Lower leg skin (tissue), 4 donors: ENCODE measurements at regions not wholly inside any gene's neighbourhood (a gene's known extent, or its start where the extent isn't known, plus 50 kb on each side); places are given as distances from the start of the nearest gene placed in this dataset.

Experiments used
- DNase-seq, 2 donors: peaks; one replicate each; pipeline ENCODE4 v3.0.0-alpha.2; 2019; ENCODE audit warnings: low spot score in 2 of 2
- H3K4me3 ChIP-seq: fragments of 200-600 bp; sonication (generic); 2 replicates; pipeline ENCODE4 v1.5.1; 2017; ENCODE audit warnings: mild to moderate bottlenecking, low read depth; ENCODE audit not compliant: poor library complexity, severe bottlenecking
- POLR2A ChIP-seq, 2 donors: fragments of 450-650 bp; IDR thresholded peaks; one replicate each; pipeline ENCODE4 v1.6.1; 2016 to 2017; ENCODE audit warnings: antibody characterized with exemption in 2 of 2, mild to moderate bottlenecking in 1 of 2, moderate library complexity in 1 of 2
- WGBS, 2 donors: methylation state at CpG; one replicate each; pipeline ENCODE4 v1.1.5; 2018; 5-methylcytosine and 5-hydroxymethylcytosine counted together
- intact Hi-C: fragments of 100-400 bp; cut with DNase I; formaldehyde crosslinking; loops from one replicate; pipeline ENCODE4 v1.15.0; 2023; ENCODE audit warnings: low total_unique reads
- TF ChIP-seq, protein P1 (sequence below), 3 donors: fragments of 450-650 bp; IDR thresholded peaks; one replicate each; pipeline ENCODE4 v1.5.1; 2016; ENCODE audit warnings: antibody characterized with exemption in 3 of 3, mild to moderate bottlenecking in 3 of 3, moderate library complexity in 2 of 3

DNA sequence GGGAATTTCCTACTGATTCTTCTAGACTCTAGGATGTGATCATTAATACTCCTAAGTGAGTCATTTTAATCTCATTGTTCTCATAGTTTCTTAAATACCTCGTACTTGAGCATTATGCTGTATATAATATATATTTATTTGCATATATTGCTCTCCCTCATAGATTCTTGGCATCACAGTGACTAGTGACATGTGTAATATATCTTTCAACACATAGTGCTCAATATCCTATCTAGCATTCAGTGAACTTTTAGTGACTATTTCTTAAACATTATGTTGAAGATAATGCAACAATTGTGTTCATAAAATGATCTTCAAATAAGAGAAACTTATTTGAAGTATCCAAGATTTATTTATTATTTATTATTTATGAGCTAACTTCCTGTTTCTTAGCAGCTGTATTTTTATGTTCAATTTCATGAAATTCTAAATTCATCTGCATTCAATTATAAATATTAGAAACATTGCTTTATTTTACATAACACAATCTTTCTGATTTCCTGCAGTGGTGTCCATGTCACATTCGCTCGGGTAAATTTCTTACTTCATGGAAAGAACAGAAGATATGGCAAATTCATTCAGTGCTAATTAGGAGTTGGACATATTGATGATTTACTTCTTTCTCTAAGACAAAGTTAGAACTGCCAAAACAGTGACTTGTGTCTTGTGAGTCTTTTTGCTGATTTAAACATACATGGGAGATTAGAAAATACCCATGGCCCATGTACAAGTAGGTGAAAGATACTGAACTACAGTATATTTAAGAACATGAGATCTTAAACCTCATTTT is 1095.5 kb upstream of the IGFBP7 start:
- intact Hi-C loops, result no loop called here
- WGBS, 2 donors, result 55 to 66% methylated on average over 3 of the region's 3 CpGs
- TF ChIP-seq POLR2A (IDR thresholded peaks at IDR 0.05), result no peak
- TF ChIP-seq, protein P1, sequence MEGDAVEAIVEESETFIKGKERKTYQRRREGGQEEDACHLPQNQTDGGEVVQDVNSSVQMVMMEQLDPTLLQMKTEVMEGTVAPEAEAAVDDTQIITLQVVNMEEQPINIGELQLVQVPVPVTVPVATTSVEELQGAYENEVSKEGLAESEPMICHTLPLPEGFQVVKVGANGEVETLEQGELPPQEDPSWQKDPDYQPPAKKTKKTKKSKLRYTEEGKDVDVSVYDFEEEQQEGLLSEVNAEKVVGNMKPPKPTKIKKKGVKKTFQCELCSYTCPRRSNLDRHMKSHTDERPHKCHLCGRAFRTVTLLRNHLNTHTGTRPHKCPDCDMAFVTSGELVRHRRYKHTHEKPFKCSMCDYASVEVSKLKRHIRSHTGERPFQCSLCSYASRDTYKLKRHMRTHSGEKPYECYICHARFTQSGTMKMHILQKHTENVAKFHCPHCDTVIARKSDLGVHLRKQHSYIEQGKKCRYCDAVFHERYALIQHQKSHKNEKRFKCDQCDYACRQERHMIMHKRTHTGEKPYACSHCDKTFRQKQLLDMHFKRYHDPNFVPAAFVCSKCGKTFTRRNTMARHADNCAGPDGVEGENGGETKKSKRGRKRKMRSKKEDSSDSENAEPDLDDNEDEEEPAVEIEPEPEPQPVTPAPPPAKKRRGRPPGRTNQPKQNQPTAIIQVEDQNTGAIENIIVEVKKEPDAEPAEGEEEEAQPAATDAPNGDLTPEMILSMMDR (IDR thresholded peaks at IDR 0.05), result no peak
- DNase-seq, result no peak
- H3K4me3 ChIP-seq, result no peak overlapping the region

DNA sequence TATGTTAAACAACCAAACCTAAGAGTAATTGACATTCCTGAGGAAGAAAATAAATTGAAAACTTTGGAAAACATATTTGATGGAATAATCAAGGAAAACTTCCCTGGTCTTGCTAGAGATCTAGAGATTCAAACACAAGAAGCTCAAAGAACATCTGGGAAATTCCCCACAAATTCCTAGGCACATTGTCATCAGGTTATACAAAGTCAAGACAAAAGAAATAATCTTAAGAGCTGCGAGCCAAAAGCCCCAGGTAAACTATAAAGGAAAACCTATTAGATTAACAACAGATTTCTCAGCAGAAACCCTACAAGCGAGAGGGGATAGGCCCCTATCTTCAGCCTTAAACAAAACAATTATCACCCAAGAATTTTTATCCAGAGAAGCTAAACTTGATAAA is 1082.0 kb upstream of the IGFBP7 start:
- WGBS, 2 donors, result 62 to 64% methylated on average over 2 of the region's 2 CpGs
- intact Hi-C loops, result no loop called here
- TF ChIP-seq, protein P1 (IDR thresholded peaks at IDR 0.05), result no peak
- TF ChIP-seq POLR2A (IDR thresholded peaks at IDR 0.05), result no peak
- no peak overlapping the region for H3K4me3 ChIP-seq
- no peak for DNase-seq

DNA sequence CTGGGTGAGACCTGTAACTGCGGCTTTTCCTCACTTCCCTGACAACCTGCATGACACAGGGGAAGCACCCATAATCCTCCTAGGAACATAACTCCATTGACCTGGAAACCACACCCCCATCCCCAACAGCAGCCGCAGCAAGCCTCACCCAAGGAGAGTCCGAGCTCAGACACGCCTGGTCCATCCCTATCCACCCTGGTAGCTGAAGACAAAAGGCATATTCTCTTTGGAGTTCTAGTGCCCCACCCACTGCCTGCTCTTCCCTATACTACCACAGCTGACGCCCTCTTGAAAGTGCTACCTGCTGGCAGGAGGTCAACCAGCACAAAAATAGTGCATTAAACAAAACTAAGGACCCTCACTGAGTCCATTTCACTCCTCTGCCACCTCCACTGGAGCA is 1080.9 kb upstream of the IGFBP7 start:
- DNase-seq, result no peak
- 70 to 72% methylated on average over 5 of the region's 5 CpGs for WGBS, 2 donors
- no peak for TF ChIP-seq POLR2A (IDR thresholded peaks at IDR 0.05)
- intact Hi-C loops, result no loop called here
- H3K4me3 ChIP-seq, result no peak overlapping the region

DNA sequence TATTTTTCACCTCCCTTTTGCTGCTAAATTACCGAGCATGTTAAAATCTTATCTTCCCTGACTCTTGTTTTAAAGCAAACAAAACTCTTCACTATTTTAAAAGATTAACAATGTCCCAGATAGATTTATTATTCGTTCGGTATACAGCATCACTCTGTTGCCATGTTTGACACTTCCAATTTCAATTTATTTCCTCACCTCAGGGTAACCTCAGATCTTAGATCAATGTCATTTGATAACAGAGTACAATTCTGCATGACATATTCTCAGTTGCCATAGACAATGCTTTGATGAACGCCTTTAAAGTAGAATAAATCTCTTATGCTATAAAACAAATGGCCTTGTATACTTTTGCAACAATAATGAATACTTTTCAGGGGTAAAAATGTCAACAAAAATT is 1078.1 kb upstream of the IGFBP7 start:
- 46 to 54% methylated on average over 4 of the region's 4 CpGs for WGBS, 2 donors
- intact Hi-C loops, result no loop called here
- no peak for DNase-seq
- no peak overlapping the region for H3K4me3 ChIP-seq
- TF ChIP-seq, protein P1 (IDR thresholded peaks at IDR 0.05), result no peak
- TF ChIP-seq POLR2A (IDR thresholded peaks at IDR 0.05), result no peak

DNA sequence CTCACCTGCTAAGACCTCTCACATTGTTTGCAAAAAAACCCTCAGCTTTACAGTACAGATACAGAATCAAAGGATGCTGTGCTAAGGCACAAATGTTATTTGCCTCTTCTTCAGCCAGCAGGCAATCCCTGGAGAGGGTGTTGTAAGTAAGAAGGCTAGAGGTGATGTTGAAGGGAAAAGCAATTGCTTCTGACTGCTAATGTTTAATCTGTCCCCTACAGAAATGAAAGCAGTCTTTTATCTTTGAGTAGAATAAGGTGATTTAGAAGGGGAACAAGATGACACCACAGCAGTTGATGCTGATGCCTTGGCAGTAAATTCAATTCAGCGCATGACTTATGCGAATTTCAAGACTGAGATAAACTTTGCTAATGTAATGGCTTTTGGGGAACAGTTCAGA is 1064.8 kb upstream of the IGFBP7 start:
- no peak overlapping the region for H3K4me3 ChIP-seq
- DNase-seq, result no peak
- intact Hi-C loops, result no loop called here
- TF ChIP-seq, protein P1 (IDR thresholded peaks at IDR 0.05), result no peak
- no peak for TF ChIP-seq POLR2A (IDR thresholded peaks at IDR 0.05)
- WGBS, 2 donors, result 77 to 93% methylated on average over 2 of the region's 2 CpGs

DNA sequence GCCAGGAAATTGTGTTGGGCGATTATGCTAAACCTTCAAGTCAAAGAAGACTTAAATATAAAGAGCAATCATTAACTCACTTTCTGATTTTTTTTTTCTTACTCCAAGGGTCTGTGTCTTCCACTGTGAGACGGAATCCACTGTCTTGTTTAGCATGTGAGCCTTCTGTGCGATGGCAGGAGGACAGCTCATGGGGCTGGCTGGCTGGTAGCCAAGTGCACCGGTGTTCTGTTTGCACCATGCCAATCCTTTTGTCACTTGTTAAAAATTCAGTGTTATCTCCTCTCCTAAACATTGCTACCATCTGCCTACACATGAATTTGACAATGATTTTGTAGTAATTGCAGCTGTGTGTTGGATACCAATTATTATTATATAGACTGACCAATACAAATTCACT is 1056.3 kb upstream of the IGFBP7 start:
- H3K4me3 ChIP-seq, result no peak overlapping the region
- TF ChIP-seq, protein P1 (IDR thresholded peaks at IDR 0.05), result no peak
- TF ChIP-seq POLR2A (IDR thresholded peaks at IDR 0.05), result no peak
- 57 to 66% methylated on average over 4 of the region's 4 CpGs for WGBS, 2 donors
- intact Hi-C loops, result no loop called here
- no peak for DNase-seq
